Nephron progenitor cell (in vitro differentiated cells): ENCODE measurements at regions not wholly inside any gene's neighbourhood (a gene's known extent, or its start where the extent isn't known, plus 50 kb on each side); places are given as distances from the start of the nearest gene placed in this dataset.

Experiments used
- DNase-seq: peaks from one replicate; pipeline ENCODE4 v3.0.0; 2021
- H3K27ac Mint-ChIP-seq: 2 replicates; pipeline ENCODE4 v1.8.0; 2021; ENCODE audit warnings: mild to moderate bottlenecking, moderate library complexity, mixed read lengths
- H3K27me3 Mint-ChIP-seq: 2 replicates; pipeline ENCODE4 v1.8.0; 2021; ENCODE audit warnings: mild to moderate bottlenecking, low read depth, mixed read lengths; ENCODE audit not compliant: poor library complexity
- H3K36me3 Mint-ChIP-seq: 2 replicates; pipeline ENCODE4 v1.8.0; 2021; ENCODE audit warnings: low read depth, mixed read lengths
- H3K4me1 Mint-ChIP-seq: 2 replicates; pipeline ENCODE4 v1.8.0; 2021; ENCODE audit warnings: mixed read lengths
- H3K4me3 Mint-ChIP-seq: 2 replicates; pipeline ENCODE4 v1.8.0; 2021; ENCODE audit warnings: mild to moderate bottlenecking, moderate library complexity, mixed read lengths
- H3K9me3 Mint-ChIP-seq: 2 replicates; pipeline ENCODE4 v1.8.0; 2021; ENCODE audit warnings: mild to moderate bottlenecking, moderate library complexity, mixed read lengths
- CTCF ChIP-seq: fragments of 200-600 bp; sonication (generic); IDR thresholded peaks from 2 replicates; pipeline ENCODE4 v1.5.0; 2021; ENCODE audit warnings: antibody characterized with exemption

- Mint-ChIP-seq H3K27me3 (no peaks in the 10 kb centered on the region), H3K4me1 (no peaks in the 10 kb centered on the region), H3K27ac (no peak overlapping the region), H3K9me3 (peaks cover 31% of the 10 kb centered on the region), H3K36me3 (no peaks in the 10 kb centered on the region), H3K4me3 (no peak overlapping the region)
- DNase-seq, result no peak
- TF ChIP-seq CTCF, result no peak
Observed at GRCh38 chr6:142500250-142500786, 198.5 kb downstream of the ADGRG6 start.

GRCh38 chr6:142501795-142502194 is 200.0 kb downstream of the ADGRG6 start:
- H3K4me3 Mint-ChIP-seq, result no peak overlapping the region
- H3K36me3 Mint-ChIP-seq, result no peaks in the 10 kb centered on the region
- peaks cover 32% of the 10 kb centered on the region for H3K9me3 Mint-ChIP-seq
- H3K27ac Mint-ChIP-seq, result no peak overlapping the region
- H3K4me1 Mint-ChIP-seq, result no peaks in the 10 kb centered on the region
- no peaks in the 10 kb centered on the region for H3K27me3 Mint-ChIP-seq
- TF ChIP-seq CTCF, result no peak
- DNase-seq, result no peak

GRCh38 chr6:142507065-142507464 is 205.3 kb downstream of the ADGRG6 start:
- DNase-seq, result no peak
- H3K36me3 Mint-ChIP-seq, result no peaks in the 10 kb centered on the region

GRCh38 chr6:142510211-142510610 is 208.4 kb downstream of the ADGRG6 start:
- Mint-ChIP-seq H3K4me3 (no peak overlapping the region), H3K9me3 (peaks cover 15% of the 10 kb centered on the region), H3K4me1 (no peaks in the 10 kb centered on the region), H3K27me3 (no peaks in the 10 kb centered on the region), H3K36me3 (no peaks in the 10 kb centered on the region), H3K27ac (no peak overlapping the region)
- no peak for TF ChIP-seq CTCF
- DNase-seq, result no peak

More at GRCh38 chr6:142507065-142507464, 205.3 kb downstream of the ADGRG6 start:
- Mint-ChIP-seq H3K27me3 (no peaks in the 10 kb centered on the region), H3K4me1 (no peaks in the 10 kb centered on the region), H3K4me3 (no peak overlapping the region), H3K9me3 (peaks cover 35% of the 10 kb centered on the region), H3K27ac (no peak overlapping the region)
- TF ChIP-seq CTCF, result no peak

GRCh38 chr6:142518126-142518525 is 216.3 kb downstream of the ADGRG6 start:
- no peak overlapping the region for H3K27ac Mint-ChIP-seq
- no peak for TF ChIP-seq CTCF
- H3K9me3 Mint-ChIP-seq, result peaks cover 16% of the 10 kb centered on the region
- no peak for DNase-seq
- no peak overlapping the region for H3K4me3 Mint-ChIP-seq
- peaks cover 6% of the 10 kb centered on the region for H3K4me1 Mint-ChIP-seq
- no peaks in the 10 kb centered on the region for H3K36me3 Mint-ChIP-seq
- peaks cover 3% of the 10 kb centered on the region for H3K27me3 Mint-ChIP-seq

- H3K36me3 Mint-ChIP-seq, result no peaks in the 10 kb centered on the region
- no peak for DNase-seq
- peaks cover 3% of the 10 kb centered on the region for H3K27me3 Mint-ChIP-seq
- TF ChIP-seq CTCF, result no peak
- no peak overlapping the region for H3K27ac Mint-ChIP-seq
- H3K9me3 Mint-ChIP-seq, result peaks cover 14% of the 10 kb centered on the region
- no peak overlapping the region for H3K4me3 Mint-ChIP-seq
- peaks cover 6% of the 10 kb centered on the region for H3K4me1 Mint-ChIP-seq
Observed at GRCh38 chr6:142518761-142519160, 217.0 kb downstream of the ADGRG6 start.
